Fibroblast of lung (primary cell): ENCODE measurements at regions not wholly inside any gene's neighbourhood (a gene's known extent, or its start where the extent isn't known, plus 50 kb on each side); places are given as distances from the start of the nearest gene placed in this dataset.

Experiments
- DNase-seq, 2 donors: peaks; one replicate each; pipeline versions ENCODE4 v3.0.0 to v3.0.0-alpha.2; 2010; ENCODE audit warnings: low read depth in 2 of 2
- H2AFZ ChIP-seq: 2 replicates; pipeline ENCODE4 v1.5.1; 2012; ENCODE audit warnings: low read length, control low read depth, inconsistent platforms
- H3K27ac ChIP-seq: 2 replicates; pipeline ENCODE4 v1.5.1; 2011; ENCODE audit warnings: low read length, control low read depth; ENCODE audit not compliant: insufficient read depth
- H3K27me3 ChIP-seq: 2 replicates; pipeline ENCODE4 v1.5.1; 2011; ENCODE audit warnings: mild to moderate bottlenecking, low read length; ENCODE audit not compliant: control insufficient read depth, insufficient read depth
- H3K36me3 ChIP-seq: 2 replicates; pipeline ENCODE4 v1.5.1; 2011; ENCODE audit warnings: low read length; ENCODE audit not compliant: control insufficient read depth, insufficient read depth
- H3K4me1 ChIP-seq: 2 replicates; pipeline ENCODE4 v1.5.1; 2011; ENCODE audit warnings: low read length; ENCODE audit not compliant: control insufficient read depth, insufficient read depth; ENCODE audit errors: extremely low read depth
- H3K4me2 ChIP-seq: 2 replicates; pipeline ENCODE4 v1.5.1; 2011; ENCODE audit warnings: low read length, control low read depth; ENCODE audit not compliant: insufficient read depth; ENCODE audit errors: extremely low read depth
- H3K4me3 ChIP-seq, 4 experiments: fragments of 200-600 bp in 1 of 4; sonication (generic) in 1 of 4; replicated peaks in 1 of 4; 2 replicates each; pipeline ENCODE4 v1.5.1; 2011 to 2016; ENCODE audit warnings: low read length in 4 of 4, low read depth in 3 of 4, mild to moderate bottlenecking in 3 of 4, control low read depth in 2 of 4, inconsistent platforms in 1 of 4, mixed read lengths in 1 of 4; ENCODE audit not compliant: insufficient read depth in 1 of 4; ENCODE audit errors: control extremely low read depth in 1 of 4
- H3K79me2 ChIP-seq: 2 replicates; pipeline ENCODE4 v1.5.1; 2012; ENCODE audit warnings: mild to moderate bottlenecking, low read length, inconsistent platforms; ENCODE audit not compliant: control insufficient read depth, insufficient read depth
- H3K9ac ChIP-seq: 2 replicates; pipeline ENCODE4 v1.5.1; 2011; ENCODE audit warnings: mild to moderate bottlenecking, low read length, control low read depth; ENCODE audit not compliant: insufficient read depth
- H3K9me3 ChIP-seq: 2 replicates; pipeline ENCODE4 v1.5.1; 2012; ENCODE audit warnings: low read depth, low read length; ENCODE audit not compliant: control insufficient read depth, insufficient read depth
- H4K20me1 ChIP-seq: 2 replicates; pipeline ENCODE4 v1.5.1; 2011; ENCODE audit warnings: low read length; ENCODE audit not compliant: control insufficient read depth, insufficient read depth; ENCODE audit errors: extremely low read depth
- CTCF ChIP-seq, 2 donors: IDR thresholded peaks in 1 of 2; conservative IDR thresholded peaks in 1 of 2; 1 replicate in 1 of 2; 2 replicates in 1 of 2; pipeline ENCODE4 v1.5.1; 2011 to 2012; ENCODE audit warnings: low read length in 2 of 2, control low read depth in 1 of 2, inconsistent platforms in 1 of 2, low read depth in 1 of 2, mild to moderate bottlenecking in 1 of 2
- EZH2 ChIP-seq: IDR thresholded peaks from 2 replicates; pipeline ENCODE4 v1.5.1; 2012; ENCODE audit warnings: low read length, control low read depth, mild to moderate bottlenecking; ENCODE audit errors: missing control alignments

GRCh38 chr12:83817730-83818129, 1094.9 kb downstream of the SLC6A15 start:
- H3K4me2 ChIP-seq: no peak overlapping the region
- H3K79me2 ChIP-seq: no peaks in the 10 kb centered on the region
- no peak for TF ChIP-seq EZH2
- no peak for TF ChIP-seq CTCF (conservative IDR thresholded peaks at IDR 0.05 in 1 of 2, IDR thresholded peaks at IDR 0.05 in 1 of 2; ENCODE audit: low read depth in 1 of 2, low read length in 2 of 2)
- no peaks in the 10 kb centered on the region for H3K9me3 ChIP-seq
- no peak overlapping the region for H3K9ac ChIP-seq
- no peaks in the 10 kb centered on the region for H4K20me1 ChIP-seq
- H3K27me3 ChIP-seq: no peaks in the 10 kb centered on the region
- no peaks in the 10 kb centered on the region for H3K36me3 ChIP-seq
- no peak overlapping the region for H3K4me3 ChIP-seq
- DNase-seq: no peak
- no peak overlapping the region for H3K27ac ChIP-seq
- no peaks in the 10 kb centered on the region for H3K4me1 ChIP-seq
- no peak overlapping the region for H2AFZ ChIP-seq

GRCh38 chr12:83808591-83808990, 1104.0 kb downstream of the SLC6A15 start:
- no peaks in the 10 kb centered on the region for H4K20me1 ChIP-seq
- no peaks in the 10 kb centered on the region for H3K9me3 ChIP-seq
- no peak overlapping the region for H3K4me3 ChIP-seq
- no peak overlapping the region for H3K27ac ChIP-seq
- H3K36me3 ChIP-seq: no peaks in the 10 kb centered on the region
- H3K27me3 ChIP-seq: no peaks in the 10 kb centered on the region
- no peak for DNase-seq
- no peaks in the 10 kb centered on the region for H3K4me1 ChIP-seq
- no peak for TF ChIP-seq CTCF (conservative IDR thresholded peaks at IDR 0.05 in 1 of 2, IDR thresholded peaks at IDR 0.05 in 1 of 2; ENCODE audit: low read depth in 1 of 2, low read length in 2 of 2)
- no peak for TF ChIP-seq EZH2
- H2AFZ ChIP-seq: no peak overlapping the region
- no peak overlapping the region for H3K4me2 ChIP-seq
- no peaks in the 10 kb centered on the region for H3K79me2 ChIP-seq
- H3K9ac ChIP-seq: no peak overlapping the region

GRCh38 chr12:83807871-83808270, 1104.7 kb downstream of the SLC6A15 start:
- Histone ChIP-seq H3K9ac (no peak overlapping the region), H3K4me1 (no peaks in the 10 kb centered on the region), H3K36me3 (no peaks in the 10 kb centered on the region), H3K4me3 (no peak overlapping the region), H3K27me3 (no peaks in the 10 kb centered on the region), H3K4me2 (no peak overlapping the region), H3K9me3 (no peaks in the 10 kb centered on the region), H2AFZ (no peak overlapping the region), H3K79me2 (no peaks in the 10 kb centered on the region), H3K27ac (no peak overlapping the region), H4K20me1 (no peaks in the 10 kb centered on the region)
- TF ChIP-seq EZH2 (no peak), CTCF (conservative IDR thresholded peaks at IDR 0.05 in 1 of 2, IDR thresholded peaks at IDR 0.05 in 1 of 2; ENCODE audit: low read depth in 1 of 2, low read length in 2 of 2) (no peak)
- peak in 1 of 2 donors; percentile 18 for DNase-seq
